Endothelial cell of umbilical vein (primary cell): ENCODE measurements at regions not wholly inside any gene's neighbourhood (a gene's known extent, or its start where the extent isn't known, plus 50 kb on each side); places are given as distances from the start of the nearest gene placed in this dataset.

Experiments
- BruUV-seq: library from RNA; stranded (reverse); fragments of 400-500 nt; replicated peaks from 2 replicates; lab custom pipeline; 2021; lab: Mats Ljungman, UMichigan
- CTCF ChIA-PET: fragments of 300-600, 350-600 bp; sonication (Branson Sonifier 250); formaldehyde crosslinking; loops from one replicate; lab custom pipeline; 2021; ENCODE audit warnings: antibody characterized with exemption, inconsistent platforms; lab: Charles Lee
- POLR2A ChIA-PET: fragments of 300-600, 350-600 bp; sonication (Branson Sonifier 250); formaldehyde crosslinking; loops from one replicate; lab custom pipeline; 2021; ENCODE audit warnings: antibody characterized with exemption, inconsistent platforms; lab: Charles Lee
- DNase-seq: peaks from one replicate; pipeline ENCODE4 v3.0.0-alpha.2; 2011; ENCODE audit warnings: low read depth, low spot score
- FAIRE-seq: peaks from 2 replicates; lab custom pipeline; 2011; peaks lifted over from hg19 to GRCh38; lab: Jason Lieb, UNC
- H2AFZ ChIP-seq: 2 replicates; pipeline ENCODE4 v1.6.0; 2012; ENCODE audit warnings: low read depth, low read length, control low read depth, inconsistent platforms
- H3K27ac ChIP-seq: 2 replicates; pipeline ENCODE4 v1.5.1; 2011; ENCODE audit warnings: low read depth, mild to moderate bottlenecking, control low read depth, low read length, moderate library complexity; ENCODE audit not compliant: insufficient read depth
- H3K27me3 ChIP-seq, 2 experiments: 2 replicates each; pipeline versions ENCODE4 v1.6.0 to v1.6.1; 2011; ENCODE audit warnings: low read length in 2 of 2, mixed read lengths in 1 of 2; ENCODE audit not compliant: control insufficient read depth in 2 of 2, insufficient read depth in 2 of 2
- H3K36me3 ChIP-seq, 2 experiments: 2 replicates in 1 of 2; 3 replicates in 1 of 2; pipeline ENCODE4 v1.5.1; 2011; ENCODE audit warnings: low read length in 2 of 2, mild to moderate bottlenecking in 1 of 2, moderate library complexity in 1 of 2; ENCODE audit not compliant: control insufficient read depth in 2 of 2, insufficient read depth in 2 of 2; ENCODE audit errors: extremely low read depth in 1 of 2
- H3K4me1 ChIP-seq: 3 replicates; pipeline ENCODE4 v1.5.1; 2011; ENCODE audit warnings: mild to moderate bottlenecking, low read length; ENCODE audit not compliant: control insufficient read depth, insufficient read depth; ENCODE audit errors: extremely low read depth
- H3K4me2 ChIP-seq: 2 replicates; pipeline ENCODE4 v1.6.1; 2011; ENCODE audit warnings: low read length, control low read depth, mixed read lengths; ENCODE audit not compliant: insufficient read depth
- H3K4me3 ChIP-seq, 3 experiments: fragments of 200-600 bp in 1 of 3; sonication (generic), shearing (Covaris generic) in 1 of 3; replicated peaks in 1 of 3; 2 replicates each; pipeline ENCODE4 v1.5.1; 2011 to 2016; ENCODE audit warnings: control low read depth in 3 of 3, low read length in 3 of 3, mild to moderate bottlenecking in 2 of 3, inconsistent platforms in 1 of 3, low read depth in 1 of 3, moderate library complexity in 1 of 3; ENCODE audit not compliant: insufficient read depth in 1 of 3
- H3K79me2 ChIP-seq: 2 replicates; pipeline ENCODE4 v1.6.0; 2012; ENCODE audit warnings: low read length, inconsistent platforms; ENCODE audit not compliant: control insufficient read depth, insufficient read depth
- H3K9ac ChIP-seq: replicated peaks from 2 replicates; pipeline ENCODE3; 2011; ENCODE audit warnings: low read length, control low read depth; ENCODE audit not compliant: insufficient read depth; ENCODE audit errors: extremely low read depth
- H3K9me1 ChIP-seq: replicated peaks from 3 replicates; pipeline ENCODE4 v1.6.0; 2011; ENCODE audit warnings: mild to moderate bottlenecking, low read length; ENCODE audit not compliant: control insufficient read depth, insufficient read depth; ENCODE audit errors: extremely low read depth
- H3K9me3 ChIP-seq: replicated peaks from 2 replicates; pipeline ENCODE4 v1.5.1; 2012; ENCODE audit warnings: low read length, inconsistent platforms; ENCODE audit not compliant: control insufficient read depth, insufficient read depth
- H4K20me1 ChIP-seq: replicated peaks from 2 replicates; pipeline ENCODE3; 2011; ENCODE audit warnings: mild to moderate bottlenecking, low read length; ENCODE audit not compliant: control insufficient read depth, insufficient read depth; ENCODE audit errors: extremely low read depth
- EZH2 ChIP-seq: IDR thresholded peaks from 2 replicates; pipeline ENCODE4 v1.6.1; 2012; ENCODE audit warnings: borderline replicate concordance, low read depth, mild to moderate bottlenecking, moderate library complexity, low read length, inconsistent platforms; ENCODE audit not compliant: severe bottlenecking
- FOS ChIP-seq: IDR thresholded peaks from 2 replicates; pipeline ENCODE4 v1.6.1; 2011; ENCODE audit warnings: mild to moderate bottlenecking, low read length, moderate library complexity, borderline replicate concordance; ENCODE audit not compliant: insufficient read depth
- GATA2 ChIP-seq: IDR thresholded peaks from 2 replicates; pipeline ENCODE4 v1.7.0; 2011; ENCODE audit warnings: low read depth, mild to moderate bottlenecking, moderate library complexity, mixed read lengths, low read length; ENCODE audit not compliant: insufficient read length, insufficient read depth
- JUN ChIP-seq: IDR thresholded peaks from 2 replicates; pipeline ENCODE4 v1.6.1; 2011; ENCODE audit warnings: borderline replicate concordance, low read depth; ENCODE audit not compliant: insufficient read length, insufficient read depth
- MYC ChIP-seq: IDR thresholded peaks from one replicate; pipeline ENCODE4 v1.6.1; 2011; ENCODE audit warnings: mild to moderate bottlenecking, low read depth, low read length
- POLR2A ChIP-seq: IDR thresholded peaks from 2 replicates; pipeline ENCODE4 v1.6.1; 2012; ENCODE audit warnings: low read depth, mild to moderate bottlenecking, control low read depth, low read length
- POLR2AphosphoS5 ChIP-seq: IDR thresholded peaks from 2 replicates; pipeline ENCODE4 v1.6.1; 2012; ENCODE audit warnings: low read depth, mild to moderate bottlenecking, control low read depth, low read length, moderate library complexity; ENCODE audit not compliant: insufficient read depth
- dilution Hi-C: fragments of 300-500 bp; cut with MboI; formaldehyde crosslinking; loops from one replicate; pipeline ENCODE4 v1.15.0; 2019; ENCODE audit warnings: low sequenced_read_pairs; ENCODE audit not compliant: extremely low pct_ligation_motif_present
- intact Hi-C: fragments of 100-400 bp; cut with micrococcal nuclease; formaldehyde crosslinking; loops from one replicate; pipeline ENCODE4 v1.10.0; 2022
- TF ChIP-seq, protein P1 (sequence below), 2 donors: IDR thresholded peaks; 1 replicate in 1 of 2; 2 replicates in 1 of 2; pipeline ENCODE4 v1.5.1; 2011; ENCODE audit warnings: low read length in 2 of 2, mild to moderate bottlenecking in 2 of 2, moderate library complexity in 2 of 2, control low read depth in 1 of 2, inconsistent platforms in 1 of 2, low read depth in 1 of 2; ENCODE audit not compliant: insufficient read depth in 1 of 2; ENCODE audit errors: extremely low read depth in 1 of 2
- TF ChIP-seq, protein P2 (sequence below): IDR thresholded peaks from 2 replicates; pipeline ENCODE4 v1.6.1; 2011; ENCODE audit not compliant: insufficient read depth, insufficient read length

DNA sequence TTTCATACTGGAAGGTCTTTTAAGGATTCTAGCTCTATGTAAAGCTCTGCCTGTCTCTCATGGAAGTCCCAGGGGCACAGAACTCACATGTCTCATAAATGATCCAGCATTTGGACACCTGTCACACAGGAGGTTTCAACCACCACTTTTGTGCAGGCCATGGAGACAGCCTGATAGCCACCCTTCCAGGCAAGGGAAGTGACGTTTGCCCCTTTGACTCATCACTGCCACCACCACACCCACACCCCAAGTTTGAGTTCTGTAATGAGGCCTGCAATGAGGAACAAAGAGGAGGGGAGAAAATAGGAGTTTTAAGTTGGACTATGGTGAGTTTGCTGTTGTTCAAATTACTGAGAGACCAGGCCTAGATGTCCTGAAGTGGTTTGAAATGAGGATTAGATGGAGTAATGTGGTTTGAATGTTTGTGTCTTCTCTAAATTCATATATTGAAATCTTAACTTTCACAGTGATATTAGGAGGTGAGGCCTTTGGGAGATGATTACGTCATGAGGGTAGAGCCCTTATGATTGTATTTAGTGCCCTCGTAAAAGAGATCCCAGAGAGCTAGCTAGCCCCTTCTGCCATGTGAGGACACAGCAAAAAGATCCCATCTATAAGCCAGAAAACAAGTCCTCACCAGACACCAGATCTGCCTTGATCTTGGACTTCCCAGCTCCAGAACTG, 175.3 kb upstream of the EPHA4 start:
- no peak for FAIRE-seq
- ChIA-PET CTCF (no interaction called here), POLR2A (no interaction called here)

More for the DNA sequence above, 175.3 kb upstream of the EPHA4 start:
- Histone ChIP-seq H2AFZ (no peak overlapping the region), H3K36me3 (no peaks in the 10 kb centered on the region), H3K27ac (no peak overlapping the region), H3K4me1 (no peaks in the 10 kb centered on the region), H3K9me3 (no peaks in the 10 kb centered on the region), H3K79me2 (no peaks in the 10 kb centered on the region), H3K4me2 (no peak overlapping the region), H3K9me1 (no peaks in the 10 kb centered on the region), H3K27me3 (no peaks in the 10 kb centered on the region), H3K4me3 (no peak overlapping the region), H4K20me1 (no peaks in the 10 kb centered on the region), H3K9ac (no peak overlapping the region)
- intact Hi-C loops, result loop anchor here (5.0 kb wide), 1 partner anchor 220 kb away; no protein-coding TSS in a partner anchor
- dilution Hi-C loops, result no loop called here
- TF ChIP-seq EZH2 (no peak), FOS (no peak), JUN (no peak), POLR2A (no peak), GATA2 (no peak), POLR2AphosphoS5 (no peak), MYC (no peak)
- TF ChIP-seq, protein P1, sequence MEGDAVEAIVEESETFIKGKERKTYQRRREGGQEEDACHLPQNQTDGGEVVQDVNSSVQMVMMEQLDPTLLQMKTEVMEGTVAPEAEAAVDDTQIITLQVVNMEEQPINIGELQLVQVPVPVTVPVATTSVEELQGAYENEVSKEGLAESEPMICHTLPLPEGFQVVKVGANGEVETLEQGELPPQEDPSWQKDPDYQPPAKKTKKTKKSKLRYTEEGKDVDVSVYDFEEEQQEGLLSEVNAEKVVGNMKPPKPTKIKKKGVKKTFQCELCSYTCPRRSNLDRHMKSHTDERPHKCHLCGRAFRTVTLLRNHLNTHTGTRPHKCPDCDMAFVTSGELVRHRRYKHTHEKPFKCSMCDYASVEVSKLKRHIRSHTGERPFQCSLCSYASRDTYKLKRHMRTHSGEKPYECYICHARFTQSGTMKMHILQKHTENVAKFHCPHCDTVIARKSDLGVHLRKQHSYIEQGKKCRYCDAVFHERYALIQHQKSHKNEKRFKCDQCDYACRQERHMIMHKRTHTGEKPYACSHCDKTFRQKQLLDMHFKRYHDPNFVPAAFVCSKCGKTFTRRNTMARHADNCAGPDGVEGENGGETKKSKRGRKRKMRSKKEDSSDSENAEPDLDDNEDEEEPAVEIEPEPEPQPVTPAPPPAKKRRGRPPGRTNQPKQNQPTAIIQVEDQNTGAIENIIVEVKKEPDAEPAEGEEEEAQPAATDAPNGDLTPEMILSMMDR (IDR thresholded peaks at IDR 0.05; ENCODE audit: extremely low read depth in 1 of 2, insufficient read depth in 1 of 2, low read depth in 1 of 2, low read length in 2 of 2), result no peak
- TF ChIP-seq, protein P2, sequence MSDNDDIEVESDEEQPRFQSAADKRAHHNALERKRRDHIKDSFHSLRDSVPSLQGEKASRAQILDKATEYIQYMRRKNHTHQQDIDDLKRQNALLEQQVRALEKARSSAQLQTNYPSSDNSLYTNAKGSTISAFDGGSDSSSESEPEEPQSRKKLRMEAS, result no peak
- no peak for DNase-seq
- no TSS peak for BruUV-seq
